Esophagus squamous epithelium (tissue), 4 donors: ENCODE measurements at regions not wholly inside any gene's neighbourhood (a gene's known extent, or its start where the extent isn't known, plus 50 kb on each side); places are given as distances from the start of the nearest gene placed in this dataset.

ENCODE experiments used
- CTCF ChIP-seq, 6 experiments: fragments of 450-650 bp in 4 of 6; fragments of 200-600 bp in 2 of 6; sonication (generic) in 2 of 6; IDR thresholded peaks; one replicate each; pipeline ENCODE4 v1.5.1; 2016 to 2019; ENCODE audit warnings: antibody characterized with exemption in 6 of 6, mild to moderate bottlenecking in 4 of 6, moderate library complexity in 4 of 6
- POLR2A ChIP-seq, 4 donors: fragments of 450-650 bp; IDR thresholded peaks; one replicate each; pipeline ENCODE4 v1.6.1; 2017; ENCODE audit warnings: antibody characterized with exemption in 4 of 4, mild to moderate bottlenecking in 4 of 4, moderate library complexity in 3 of 4

GRCh38 chr12:77471801-77472200 is 358.9 kb upstream of the NAV3 start:
- TF ChIP-seq CTCF (IDR thresholded peaks at IDR 0.05) (no peak), POLR2A (IDR thresholded peaks at IDR 0.05) (no peak)
